ENCODE measurements at regions not wholly inside any gene's neighbourhood (a gene's known extent, or its start where the extent isn't known, plus 50 kb on each side); places are given as distances from the start of the nearest gene placed in this dataset.

GRCh38 chr6:40054186-40054585, 119.9 kb upstream of the MOCS1 start:
- no peak overlapping the region for H3K4me3 ChIP-seq (ENCODE audit: low read depth, low read length)
- ChIA-PET CTCF (no interaction called here), POLR2A (no interaction called here)
- TF ChIP-seq CTCF (IDR thresholded peaks at IDR 0.05; ENCODE audit: insufficient read depth, low read length, missing control alignments): no peak
- no peak for DNase-seq (ENCODE audit: low read depth, low spot score)

- no peak for DNase-seq (ENCODE audit: low read depth, low spot score)
- no peak overlapping the region for H3K4me3 ChIP-seq (ENCODE audit: low read depth, low read length)
- POLR2A ChIA-PET: no interaction called here
- no peak for TF ChIP-seq CTCF (IDR thresholded peaks at IDR 0.05; ENCODE audit: insufficient read depth, low read length, missing control alignments)
- CTCF ChIA-PET: no interaction called here
Observed at GRCh38 chr6:40049128-40049527, 114.9 kb upstream of the MOCS1 start.

GRCh38 chr6:40044196-40044595, 109.9 kb upstream of the MOCS1 start:
- no peak for DNase-seq (ENCODE audit: low read depth, low spot score)
- ChIA-PET CTCF (no interaction called here), POLR2A (no interaction called here)
- H3K4me3 ChIP-seq (ENCODE audit: low read depth, low read length): no peak overlapping the region
- no peak for TF ChIP-seq CTCF (IDR thresholded peaks at IDR 0.05; ENCODE audit: insufficient read depth, low read length, missing control alignments)

GRCh38 chr6:40042232-40042631, 108.0 kb upstream of the MOCS1 start:
- POLR2A ChIA-PET: no interaction called here
- no peak for DNase-seq (ENCODE audit: low read depth, low spot score)

GRCh38 chr6:40039042-40039441, 104.8 kb upstream of the MOCS1 start:
- no peak overlapping the region for H3K4me3 ChIP-seq (ENCODE audit: low read depth, low read length)
- TF ChIP-seq CTCF (IDR thresholded peaks at IDR 0.05; ENCODE audit: insufficient read depth, low read length, missing control alignments): no peak
- ChIA-PET CTCF (no interaction called here), POLR2A (no interaction called here)
- no peak for DNase-seq (ENCODE audit: low read depth, low spot score)

More at GRCh38 chr6:40042232-40042631, 108.0 kb upstream of the MOCS1 start:
- CTCF ChIA-PET: no interaction called here
- no peak overlapping the region for H3K4me3 ChIP-seq (ENCODE audit: low read depth, low read length)
- TF ChIP-seq CTCF (IDR thresholded peaks at IDR 0.05; ENCODE audit: insufficient read depth, low read length, missing control alignments): no peak

- no peak overlapping the region for H3K4me3 ChIP-seq (ENCODE audit: low read depth, low read length)
- ChIA-PET POLR2A (no interaction called here), CTCF (no interaction called here)
- DNase-seq (ENCODE audit: low read depth, low spot score): no peak
- TF ChIP-seq CTCF (IDR thresholded peaks at IDR 0.05; ENCODE audit: insufficient read depth, low read length, missing control alignments): no peak
Observed at GRCh38 chr6:40038626-40039025, 104.4 kb upstream of the MOCS1 start.

All from AG04449 (cell line).